NCI-H748 (cell line): ENCODE measurements at regions not wholly inside any gene's neighbourhood (a gene's known extent, or its start where the extent isn't known, plus 50 kb on each side); places are given as distances from the start of the nearest gene placed in this dataset.
"Not testable (repeated sequence)": the region's sequence is repeated elsewhere in the genome, so short reads cannot be mapped to it uniquely, and the experiment has no call there.

Experiments
- DNase-seq: peaks from one replicate; lab custom pipeline; 2025; ENCODE audit not compliant: unreplicated experiment; lab: John Stamatoyannopoulos, UW

DNA sequence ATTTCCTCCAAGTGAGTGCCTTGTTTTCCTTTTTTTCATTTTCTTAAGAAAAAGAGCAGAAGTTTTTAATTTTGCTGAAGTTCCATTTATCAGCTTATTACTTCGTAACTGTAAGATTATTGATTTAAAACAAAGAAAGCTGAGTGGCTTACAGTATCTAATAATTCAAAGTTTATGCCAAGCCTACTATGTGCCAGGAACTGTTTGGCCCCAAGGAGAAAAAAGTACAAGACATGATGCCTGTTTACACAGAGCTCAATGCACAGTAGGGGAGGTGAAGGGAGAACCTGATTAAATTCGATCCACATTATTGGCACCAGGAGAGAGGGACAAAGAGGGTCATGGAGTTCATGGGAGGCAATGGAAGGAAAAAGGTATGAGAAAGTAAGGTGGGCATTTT, 419.3 kb upstream of the ZMIZ1 start:
- DNase-seq, result no peak

DNA sequence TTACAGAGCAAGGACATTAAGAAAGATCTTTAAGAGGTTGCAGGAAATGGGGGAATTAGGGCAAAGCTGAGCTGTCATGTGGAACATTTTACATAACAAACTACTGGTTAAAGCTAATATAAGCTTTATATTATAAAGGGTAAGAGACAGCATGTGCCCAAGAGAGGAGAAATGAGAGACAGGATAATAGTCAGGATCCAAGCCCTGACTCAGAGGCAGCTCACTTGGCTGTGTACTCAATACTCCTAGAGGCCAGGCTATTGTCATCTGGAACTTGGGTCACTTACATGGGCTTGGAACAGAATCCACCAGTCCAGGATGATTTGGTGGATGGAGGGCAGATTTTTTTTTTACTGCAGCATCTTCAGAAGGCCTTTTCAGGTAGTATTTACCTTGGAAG, 418.6 kb upstream of the ZMIZ1 start:
- DNase-seq, result no peak

DNA sequence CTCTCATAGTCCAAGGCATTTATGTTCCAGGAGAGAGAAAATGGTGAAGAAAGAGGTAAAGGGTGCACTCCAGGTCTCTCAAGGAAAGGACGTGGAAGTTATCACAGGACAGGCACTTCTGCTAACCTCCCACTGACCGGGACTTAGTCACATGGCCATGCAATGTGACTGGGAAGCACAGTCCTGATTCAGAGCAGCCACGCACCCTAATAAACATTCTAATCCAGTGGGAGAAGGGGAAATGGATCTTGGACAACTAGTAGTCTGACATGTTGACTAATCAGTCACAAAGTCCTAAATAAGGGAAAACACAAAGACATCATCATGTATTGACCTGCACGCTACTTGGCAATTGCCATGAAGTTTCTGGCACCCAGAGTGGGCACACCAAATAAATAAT, 417.5 kb upstream of the ZMIZ1 start:
- no peak for DNase-seq

DNA sequence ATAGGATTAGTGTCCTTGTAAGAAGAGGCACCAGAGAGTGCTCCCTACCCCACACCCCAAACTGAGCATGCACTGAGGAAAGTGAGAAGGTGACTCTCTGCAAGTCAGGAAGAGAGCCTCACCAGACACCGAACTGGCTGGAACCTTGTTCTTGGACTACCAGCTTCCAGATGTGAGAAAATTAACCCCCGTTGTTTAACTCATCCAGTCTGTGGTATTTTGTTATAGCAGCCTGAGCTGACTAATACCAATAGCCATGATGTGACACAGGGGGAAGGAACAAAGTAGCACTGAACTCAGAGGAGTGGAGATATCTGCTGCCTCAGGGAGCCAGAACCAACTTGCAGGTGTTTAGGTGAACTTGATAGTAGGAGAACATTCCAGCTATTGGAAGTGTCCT, 415.2 kb upstream of the ZMIZ1 start:
- DNase-seq, result no peak

DNA sequence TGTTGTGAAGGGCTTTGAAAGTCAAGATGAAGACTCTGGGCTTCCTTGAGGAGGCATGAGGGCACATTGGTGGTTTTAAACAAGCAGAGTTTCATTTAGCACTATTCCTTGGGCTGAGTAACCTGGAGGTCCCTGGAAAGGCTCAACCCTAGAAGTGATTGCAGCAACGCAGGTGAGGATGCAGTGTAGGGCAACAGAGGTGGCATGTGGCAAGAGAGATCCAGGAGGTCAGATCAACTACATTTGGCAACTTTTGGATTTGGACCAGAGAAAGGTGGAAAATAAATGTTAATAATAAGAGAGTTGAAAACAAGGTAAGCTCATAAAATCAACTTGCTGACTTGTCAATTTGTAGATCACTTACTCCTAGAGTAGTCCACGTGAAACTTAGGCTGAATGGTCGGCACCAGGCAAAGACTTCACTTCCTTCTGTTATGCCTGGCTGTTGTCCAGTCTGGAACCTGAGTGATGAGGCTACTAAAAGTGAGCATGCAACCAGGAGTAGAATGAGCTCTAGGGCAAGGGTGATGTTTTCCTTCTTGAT, 414.6 kb upstream of the ZMIZ1 start:
- no peak for DNase-seq

DNA sequence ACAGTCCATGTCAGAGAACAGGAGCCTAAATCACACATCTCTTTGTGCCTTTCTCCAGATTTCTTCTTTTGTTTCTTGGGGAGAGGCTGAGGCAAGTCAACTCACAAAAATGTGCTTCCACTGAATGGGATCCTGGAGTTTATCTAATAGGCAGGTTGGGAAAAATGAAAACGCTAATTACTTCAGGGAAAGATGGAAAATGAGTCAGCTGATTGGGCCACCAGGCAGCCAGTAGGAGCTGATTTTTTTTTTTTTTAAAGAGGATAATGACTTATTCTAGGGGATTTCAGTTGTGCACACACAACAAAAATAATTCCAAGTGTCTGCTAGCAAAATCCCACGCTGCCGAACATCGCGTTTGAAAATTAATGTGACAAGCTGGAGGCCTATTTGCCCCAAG, 412.8 kb upstream of the ZMIZ1 start:
- peak; percentile 17 for DNase-seq

DNA sequence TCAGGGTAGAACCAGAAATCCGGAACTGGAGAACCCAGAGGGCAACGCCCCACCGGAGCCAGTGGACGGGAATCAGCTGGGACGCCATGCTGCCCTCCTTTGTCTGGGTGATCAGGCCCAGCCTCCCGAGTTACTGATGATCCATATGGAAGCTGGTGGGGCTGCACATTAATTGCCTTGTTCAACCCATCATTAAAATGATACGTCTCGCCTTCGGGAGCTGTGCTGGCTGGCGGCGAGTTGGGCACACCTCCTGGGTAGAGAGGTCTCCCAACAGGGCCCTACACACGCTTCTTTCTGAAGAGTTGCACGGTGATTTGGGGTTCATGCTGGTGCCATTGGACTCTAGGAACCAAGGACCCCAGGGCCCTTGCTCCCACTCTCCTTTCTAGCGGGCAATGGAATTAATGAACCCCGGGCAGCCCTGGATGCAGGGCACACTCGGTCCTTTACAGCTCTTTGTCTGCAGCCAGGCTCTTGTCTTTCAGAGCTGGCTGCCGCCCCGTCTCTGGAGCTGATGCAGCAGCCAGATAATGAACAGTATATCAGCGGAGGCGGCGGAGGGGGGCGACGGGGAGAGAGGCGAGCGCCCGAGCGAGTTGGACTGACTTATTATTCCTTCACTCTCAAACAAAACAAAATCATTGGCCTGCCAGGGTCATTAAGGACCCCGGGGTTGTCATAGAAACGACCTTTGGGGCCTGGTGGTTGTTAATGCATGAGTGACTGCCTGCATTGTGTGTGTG, 412.2 kb upstream of the ZMIZ1 start:
- DNase-seq, result peak; percentile 89

DNA sequence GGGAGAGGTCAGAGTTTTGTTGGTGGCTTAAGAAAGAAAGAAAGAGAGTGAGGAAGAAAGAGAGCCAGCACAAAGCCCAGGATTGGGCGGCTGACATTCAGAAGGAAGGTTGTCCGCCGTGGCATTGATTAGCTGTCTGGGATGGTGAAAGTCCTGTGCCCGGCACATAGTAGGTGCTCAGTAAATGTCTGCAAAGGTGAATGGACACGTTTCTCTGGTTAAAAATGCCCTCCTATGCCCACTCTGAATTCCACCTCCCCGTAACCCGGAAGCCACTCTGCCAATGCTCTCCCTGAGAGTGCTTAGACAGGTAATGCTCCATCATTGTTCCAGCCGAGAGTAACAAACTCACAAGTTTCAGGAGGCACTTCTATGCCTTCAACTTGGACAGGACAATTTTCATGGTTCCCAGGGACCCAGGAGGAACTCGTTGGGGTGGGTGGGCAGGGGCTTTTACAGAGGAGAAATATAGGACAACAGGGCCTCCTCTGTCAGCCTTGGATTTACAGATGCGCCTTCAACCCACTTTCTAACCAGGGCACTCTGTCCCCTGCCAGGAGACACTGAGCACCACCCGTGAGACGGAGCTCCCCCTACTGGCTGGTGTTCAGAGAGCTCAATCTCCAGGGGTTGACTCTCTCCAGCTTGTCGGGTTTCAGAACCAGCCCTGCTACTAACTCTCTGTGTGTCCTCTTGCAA, 411.5 kb upstream of the ZMIZ1 start:
- DNase-seq, result peak; percentile 85

DNA sequence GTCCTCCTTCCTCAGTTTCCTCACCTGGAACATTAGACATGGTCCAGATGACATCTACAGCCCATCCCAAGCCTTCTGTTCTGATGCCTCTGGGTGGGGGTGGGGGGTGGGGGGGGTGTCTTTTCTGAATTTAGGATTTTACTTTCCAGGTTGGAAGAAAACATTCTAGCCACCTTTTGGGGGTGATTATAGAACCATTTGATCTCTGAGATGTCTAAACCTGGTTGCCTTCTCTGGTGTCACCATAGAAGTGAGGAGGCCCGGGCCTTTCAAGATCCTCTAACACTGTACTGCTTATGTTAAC, 411.0 kb upstream of the ZMIZ1 start:
- DNase-seq, result no peak

DNA sequence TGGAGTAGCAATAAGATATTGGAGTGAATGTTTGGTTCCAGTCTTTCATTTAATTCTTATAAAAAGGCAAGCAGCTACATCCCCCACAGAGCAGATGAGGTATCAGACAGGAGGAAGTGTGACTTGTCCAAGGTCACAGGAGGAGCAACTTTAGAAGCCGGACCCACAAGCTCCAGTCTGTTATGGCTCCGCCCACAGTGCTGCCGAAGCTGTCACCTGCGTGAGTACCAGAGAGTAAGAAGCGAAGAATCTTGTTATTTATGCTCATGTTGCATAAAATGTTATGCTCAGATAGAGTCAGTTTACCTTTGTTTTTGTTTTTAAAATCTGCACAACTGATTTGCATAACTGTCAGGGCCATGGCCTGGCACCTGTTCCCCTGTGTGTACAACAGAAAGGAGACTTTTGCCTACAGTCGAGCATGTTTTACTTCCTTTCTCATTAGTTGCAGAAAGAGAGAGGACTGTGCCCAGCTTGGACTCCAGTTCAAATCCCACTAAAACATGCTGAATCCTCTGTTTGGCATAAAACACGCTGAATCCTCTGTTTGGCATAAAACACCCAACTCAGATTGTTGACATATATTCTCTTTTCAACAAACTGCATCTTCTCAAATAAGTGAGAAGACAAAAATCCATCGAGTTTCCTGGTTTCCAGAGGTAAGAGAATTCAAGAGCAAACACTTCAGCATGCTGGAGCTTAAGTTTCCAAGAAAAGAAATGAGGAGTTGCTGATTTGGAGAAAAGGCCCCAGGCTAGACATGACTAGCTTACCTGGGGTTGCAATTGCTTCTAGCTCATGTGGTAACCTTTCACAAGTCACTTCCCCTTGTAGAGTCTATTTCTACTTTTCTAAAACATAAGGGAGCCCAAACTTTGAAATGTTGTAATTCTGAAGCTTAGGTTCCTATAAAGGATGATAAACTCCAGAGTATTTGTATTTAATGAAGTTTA, 409.8 kb upstream of the ZMIZ1 start:
- DNase-seq, result no peak

DNA sequence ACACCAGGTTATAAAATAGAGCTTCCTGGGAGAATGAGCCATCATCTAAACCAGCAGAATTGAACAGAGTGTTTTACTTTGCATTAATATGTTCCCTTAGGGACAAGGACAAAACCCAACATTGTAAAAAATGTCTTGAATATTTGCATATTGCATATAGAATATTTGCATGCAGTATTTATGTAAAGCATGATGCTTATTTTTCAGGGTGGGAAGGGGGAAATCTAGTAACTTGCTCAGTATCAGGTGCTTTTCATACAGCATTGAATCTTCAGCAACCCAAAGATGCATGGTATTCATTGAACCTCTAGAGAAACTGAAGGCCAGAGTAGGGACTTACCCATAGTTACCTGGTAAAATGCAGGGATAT, 409.2 kb upstream of the ZMIZ1 start:
- no peak for DNase-seq

DNA sequence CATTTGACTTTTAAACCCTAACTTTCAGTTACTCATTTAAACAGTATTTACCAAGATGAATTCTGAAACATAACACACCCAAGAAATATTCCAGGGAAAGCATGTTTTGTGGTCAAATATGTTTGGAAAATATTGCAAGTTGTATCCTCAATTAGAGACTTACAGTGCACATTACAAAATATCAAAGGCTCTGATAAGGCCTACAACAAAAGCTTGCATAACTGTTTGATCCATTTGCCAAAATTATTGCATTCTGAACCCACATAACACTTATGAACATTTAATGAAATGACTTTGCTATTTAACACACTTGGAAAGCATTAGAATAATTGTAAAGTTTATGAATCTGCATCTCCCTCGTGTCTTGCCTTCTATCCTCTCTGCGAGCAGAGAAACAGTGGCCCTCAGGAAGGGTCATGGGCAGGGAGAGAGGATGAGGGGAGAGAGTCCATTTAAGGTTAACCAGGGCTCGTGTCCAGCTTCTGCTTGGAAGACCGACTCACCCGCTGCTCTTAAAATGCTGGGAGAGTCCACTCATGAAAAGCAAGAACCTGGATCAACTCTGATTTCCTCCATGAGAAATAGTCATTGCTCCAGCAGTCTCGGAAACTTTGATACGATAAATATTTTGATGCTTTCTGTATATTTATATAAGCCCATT, 408.2 kb upstream of the ZMIZ1 start:
- no peak for DNase-seq

DNA sequence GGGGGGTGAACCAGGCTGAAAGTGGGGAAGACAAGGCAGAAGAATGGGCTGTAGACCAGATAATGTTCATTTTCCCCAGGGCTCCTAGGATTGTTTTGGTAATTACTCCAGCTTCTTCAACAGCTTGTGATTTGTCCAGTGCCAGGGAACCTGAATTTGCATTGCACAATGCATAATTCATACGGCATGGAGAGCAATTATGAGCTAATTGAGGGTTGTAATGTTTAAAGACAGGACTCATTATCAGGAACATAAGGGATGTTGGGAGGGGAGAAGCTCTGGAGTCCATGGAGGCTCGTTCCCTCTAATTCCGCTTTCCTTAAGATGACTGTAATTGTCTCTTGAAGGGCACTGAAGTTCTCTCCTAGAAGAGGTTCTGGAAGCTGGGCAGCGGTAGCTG, 405.0 kb upstream of the ZMIZ1 start:
- DNase-seq, result peak; percentile 76

DNA sequence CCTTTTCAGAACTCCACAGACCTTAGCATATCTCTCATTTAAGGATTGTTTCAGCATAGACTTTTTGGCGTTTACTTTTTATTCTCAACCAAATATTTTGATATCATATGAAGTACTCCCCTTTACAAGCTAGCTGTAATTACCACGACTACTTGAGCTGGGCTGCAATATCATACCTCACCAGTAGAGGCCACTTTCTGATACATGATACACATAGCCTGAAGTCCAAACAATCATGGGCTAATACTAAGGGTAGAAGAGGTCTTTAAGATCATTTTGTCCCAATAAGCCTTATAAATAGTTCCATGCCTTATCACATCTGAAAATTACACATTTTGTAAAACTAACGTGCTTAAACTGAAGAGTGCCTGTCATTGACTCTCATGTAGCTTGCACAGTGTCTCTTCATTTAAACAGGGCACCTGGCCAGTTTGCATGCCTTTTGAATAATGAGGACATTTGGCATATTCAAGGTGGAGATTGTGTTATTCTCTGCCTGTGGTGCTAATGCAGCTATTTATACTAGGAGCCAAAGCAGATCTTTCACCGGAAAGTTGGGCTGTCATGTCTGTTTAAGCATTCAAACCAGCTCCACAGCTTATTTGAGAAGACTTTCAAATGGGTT, 403.7 kb upstream of the ZMIZ1 start:
- peak; percentile 35 for DNase-seq

DNA sequence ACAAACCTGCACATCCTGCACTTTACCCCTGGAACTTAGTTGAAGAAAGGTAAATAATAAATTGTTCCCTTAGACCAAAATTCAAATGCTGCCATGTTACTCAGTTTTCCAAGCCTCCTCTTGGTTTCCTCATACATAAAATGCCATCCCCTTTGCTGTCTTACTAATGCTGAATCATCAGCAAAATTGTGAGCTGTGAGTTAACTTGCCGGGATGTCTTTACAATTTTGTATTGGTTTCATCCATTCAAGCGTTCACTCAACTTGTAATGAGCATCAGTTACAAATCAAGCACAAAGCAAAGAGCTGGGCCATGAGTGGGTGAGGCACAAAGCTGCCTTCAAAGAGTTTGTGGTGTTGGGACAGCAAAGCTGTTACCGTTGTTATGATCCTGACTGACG, 395.8 kb upstream of the ZMIZ1 start:
- DNase-seq, result no peak

DNA sequence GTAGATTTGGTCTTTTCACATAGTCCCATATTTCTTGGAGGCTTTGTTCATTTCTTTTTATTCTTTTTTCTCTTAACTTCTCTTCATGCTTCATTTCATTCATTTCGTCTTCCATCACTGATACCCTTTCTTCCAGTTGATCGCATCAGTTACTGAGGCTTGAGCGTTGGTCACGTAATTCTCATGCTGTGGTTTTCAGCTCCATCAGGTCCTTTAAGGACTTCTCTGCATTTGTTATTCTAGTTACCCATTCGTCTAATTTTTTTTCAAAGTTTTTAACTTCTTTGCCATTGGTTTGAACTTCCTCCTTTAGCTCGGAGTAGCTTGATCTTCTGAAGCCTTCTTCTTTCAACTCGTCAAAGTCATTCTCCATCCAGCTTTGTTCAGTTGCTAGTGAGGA, 387.6 kb upstream of the ZMIZ1 start:
- not testable (repeated sequence) for DNase-seq

DNA sequence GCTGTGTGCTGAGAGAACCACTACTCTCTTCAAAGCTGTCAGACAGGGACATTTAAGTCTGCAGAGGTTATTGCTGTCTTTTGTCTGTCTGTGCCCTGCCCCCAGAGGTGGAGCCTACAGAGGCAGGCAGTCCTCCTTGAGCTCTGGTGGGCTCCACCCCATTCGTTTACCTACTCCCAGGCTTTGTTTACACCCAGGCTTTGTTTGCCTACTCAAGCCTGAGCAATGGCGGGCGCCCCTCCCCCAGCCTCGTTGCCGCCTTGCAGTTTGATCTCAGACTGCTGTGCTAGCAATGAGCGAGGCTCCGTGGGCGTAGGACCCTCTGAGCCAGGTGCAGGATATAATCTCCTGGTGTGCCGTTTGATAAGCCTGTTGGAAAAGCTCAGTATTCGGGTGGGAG, 386.8 kb upstream of the ZMIZ1 start:
- not testable (repeated sequence) for DNase-seq

DNA sequence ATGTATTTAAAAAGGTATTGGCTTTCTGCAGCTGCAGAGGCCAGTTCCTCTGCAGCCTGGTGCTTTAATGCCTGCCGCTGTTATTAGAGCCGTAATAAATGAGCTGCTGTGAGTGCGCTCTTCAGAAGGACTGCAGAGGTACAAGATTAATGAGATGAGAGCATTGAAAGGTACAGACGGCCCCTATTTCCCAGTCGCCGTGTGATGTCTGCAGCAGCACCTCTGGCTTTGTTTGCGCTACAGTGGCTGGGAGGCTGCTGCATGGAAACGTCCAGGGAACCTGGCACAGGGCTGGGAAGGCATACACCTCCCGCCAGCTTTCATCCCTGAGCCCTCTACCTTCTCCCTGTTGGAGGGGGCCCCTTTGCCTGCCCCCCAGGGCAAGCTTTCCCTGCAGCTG, 383.8 kb upstream of the ZMIZ1 start:
- peak; percentile 77 for DNase-seq

DNA sequence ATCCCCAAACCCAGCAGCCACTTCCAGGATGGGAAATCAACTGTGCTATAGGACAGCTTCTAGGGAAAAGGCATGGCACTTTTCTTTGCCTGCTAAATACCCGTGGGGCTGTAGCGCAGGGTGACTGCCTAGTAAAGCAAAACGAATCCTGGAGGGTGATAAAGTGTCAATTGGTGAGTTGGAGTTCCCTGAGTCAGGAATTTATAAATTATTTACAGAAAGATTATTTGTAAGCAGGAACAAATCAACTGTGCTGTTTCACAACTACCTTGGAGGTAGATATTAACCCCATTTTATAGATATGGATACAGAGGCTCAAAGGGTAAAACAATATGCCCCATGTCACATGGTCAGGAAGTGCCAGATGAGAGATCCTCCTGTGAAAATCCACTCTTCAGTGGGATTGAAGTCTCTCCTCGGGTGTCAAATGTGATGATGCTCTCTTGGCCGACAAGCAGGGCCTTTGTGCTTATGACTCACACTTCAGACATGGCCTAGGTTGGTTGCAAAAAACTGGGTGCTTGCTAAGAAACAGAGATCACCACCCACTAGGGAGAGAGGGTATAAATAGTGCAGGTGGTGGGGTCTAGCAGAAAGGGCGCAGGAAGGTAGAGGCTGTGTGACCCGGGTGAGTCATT, 383.2 kb upstream of the ZMIZ1 start:
- DNase-seq, result no peak

DNA sequence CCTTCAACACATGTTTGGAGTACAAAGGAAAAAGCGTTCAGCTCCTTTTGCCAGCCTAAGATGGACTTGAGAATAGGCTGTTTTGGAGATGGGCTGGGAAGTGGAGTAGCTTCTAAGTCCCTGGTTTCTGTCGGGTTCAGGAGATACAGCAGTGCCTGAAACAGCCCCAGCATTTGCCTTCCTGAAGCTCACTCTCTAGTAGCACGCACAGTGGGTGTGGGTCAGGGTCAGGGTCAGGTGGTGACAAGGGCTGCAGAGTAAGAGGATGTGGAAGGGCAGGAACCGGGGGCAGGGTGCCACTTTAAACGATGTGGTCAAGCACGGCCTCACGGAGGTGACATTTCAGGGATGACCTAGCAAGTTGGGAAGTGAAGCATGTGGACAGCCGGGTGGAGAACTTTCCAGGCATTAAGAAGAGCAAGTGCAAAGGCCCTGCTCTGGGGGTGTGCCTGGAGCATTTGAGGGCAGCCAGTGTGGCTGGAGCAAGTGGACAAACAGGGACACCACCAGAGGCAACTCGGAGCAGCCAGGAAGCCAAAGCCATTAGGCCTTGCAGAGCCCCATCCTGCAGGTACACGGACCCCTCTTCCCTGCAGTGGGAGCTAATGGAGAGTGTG, 382.2 kb upstream of the ZMIZ1 start:
- no peak for DNase-seq
